Neuronal stem cell (in vitro differentiated cells): ENCODE measurements at regions not wholly inside any gene's neighbourhood (a gene's known extent, or its start where the extent isn't known, plus 50 kb on each side); places are given as distances from the start of the nearest gene placed in this dataset.

ENCODE experiments used
- DNase-seq: peaks from one replicate; pipeline ENCODE4 v3.0.0-alpha.2; 2013; ENCODE audit warnings: low spot score
- H2AFZ ChIP-seq: one replicate; pipeline ENCODE4 v1.6.1; 2013; ENCODE audit warnings: mild to moderate bottlenecking, low read length, inconsistent platforms
- H2AK5ac ChIP-seq: 2 replicates; pipeline ENCODE4 v1.6.1; 2013; ENCODE audit warnings: low read depth, mild to moderate bottlenecking, inconsistent platforms, low read length, moderate library complexity, mixed read lengths
- H2BK120ac ChIP-seq: 2 replicates; pipeline ENCODE4 v1.6.1; 2013; ENCODE audit warnings: low read depth, mild to moderate bottlenecking, inconsistent platforms, low read length, moderate library complexity, mixed read lengths
- H2BK12ac ChIP-seq: one replicate; pipeline ENCODE4 v1.6.1; 2013; ENCODE audit warnings: low read length, inconsistent platforms
- H2BK15ac ChIP-seq: 2 replicates; pipeline ENCODE4 v1.6.1; 2013; ENCODE audit warnings: mild to moderate bottlenecking, low read length, inconsistent platforms, mixed read lengths
- H2BK5ac ChIP-seq: one replicate; pipeline ENCODE4 v1.6.1; 2013; ENCODE audit warnings: inconsistent platforms, mild to moderate bottlenecking, low read length, moderate library complexity
- H3K14ac ChIP-seq: one replicate; pipeline ENCODE4 v1.6.1; 2013; ENCODE audit warnings: low read length, inconsistent platforms
- H3K18ac ChIP-seq: 2 replicates; pipeline ENCODE4 v1.6.1; 2013; ENCODE audit warnings: low read length, inconsistent platforms
- H3K23ac ChIP-seq: 2 replicates; pipeline ENCODE4 v1.6.1; 2013; ENCODE audit warnings: low read depth, mild to moderate bottlenecking, mixed read lengths, low read length, inconsistent platforms; ENCODE audit not compliant: poor library complexity
- H3K27ac ChIP-seq: replicated peaks from 3 replicates; pipeline ENCODE4 v1.5.1; 2013; ENCODE audit warnings: low read length, inconsistent platforms
- H3K27me3 ChIP-seq, 3 experiments: 2 replicates each; pipeline ENCODE4 v1.6.1; 2013; ENCODE audit warnings: low read length in 3 of 3, mild to moderate bottlenecking in 2 of 3, inconsistent platforms in 1 of 3, low read depth in 1 of 3, mixed read lengths in 1 of 3, moderate library complexity in 1 of 3; ENCODE audit not compliant: control insufficient read depth in 3 of 3, insufficient read depth in 3 of 3
- H3K36me3 ChIP-seq, 2 donors: replicated peaks in 1 of 2; 2 replicates each; pipeline ENCODE4 v1.6.1; 2013; ENCODE audit warnings: low read length in 2 of 2; ENCODE audit not compliant: control insufficient read depth in 2 of 2, insufficient read depth in 2 of 2
- H3K4ac ChIP-seq: 2 replicates; pipeline ENCODE4 v1.6.1; 2013; ENCODE audit warnings: inconsistent platforms, mild to moderate bottlenecking, low read length, moderate library complexity
- H3K4me1 ChIP-seq, 2 donors: 1 replicate in 1 of 2; 2 replicates in 1 of 2; pipeline ENCODE4 v1.6.1; 2013; ENCODE audit warnings: low read length in 2 of 2, low read depth in 1 of 2; ENCODE audit not compliant: control insufficient read depth in 2 of 2, insufficient read depth in 1 of 2
- H3K4me2 ChIP-seq: one replicate; pipeline ENCODE4 v1.6.1; 2013; ENCODE audit warnings: mild to moderate bottlenecking, low read length, inconsistent platforms; ENCODE audit not compliant: insufficient read depth, poor library complexity, severe bottlenecking
- H3K4me3 ChIP-seq, 2 donors: 2 replicates each; pipeline ENCODE4 v1.5.1; 2013; ENCODE audit warnings: low read length in 2 of 2, mild to moderate bottlenecking in 2 of 2, inconsistent platforms in 1 of 2, moderate library complexity in 1 of 2
- H3K79me1 ChIP-seq: one replicate; pipeline ENCODE4 v1.6.1; 2013; ENCODE audit warnings: low read depth, mild to moderate bottlenecking, inconsistent platforms, low read length, moderate library complexity
- H3K9ac ChIP-seq: one replicate; pipeline ENCODE4 v1.6.1; 2013; ENCODE audit warnings: mild to moderate bottlenecking, low read depth, low read length, inconsistent platforms; ENCODE audit not compliant: poor library complexity
- H3K9me3 ChIP-seq, 2 donors: replicated peaks in 1 of 2; 2 replicates each; pipeline versions ENCODE3 to v1.6.1; 2013; ENCODE audit warnings: low read length in 2 of 2, mild to moderate bottlenecking in 2 of 2, inconsistent platforms in 1 of 2, low read depth in 1 of 2, mixed read lengths in 1 of 2, moderate library complexity in 1 of 2; ENCODE audit not compliant: control insufficient read depth in 2 of 2, insufficient read depth in 1 of 2
- H4K8ac ChIP-seq: one replicate; pipeline ENCODE4 v1.6.1; 2013; ENCODE audit warnings: low read depth, mild to moderate bottlenecking, inconsistent platforms, low read length, moderate library complexity
- H4K91ac ChIP-seq: one replicate; pipeline ENCODE4 v1.6.1; 2013; ENCODE audit warnings: low read length, low read depth, mild to moderate bottlenecking, inconsistent platforms; ENCODE audit not compliant: poor library complexity
- whole genome bisulfite sequencing, 2 donors: extraction: QIAGEN DNeasy Blood & Tissue Kit; methylation state at CpG; one replicate each; pipeline ENCODE4 v1.1.7; 2013; ENCODE audit warnings: missing lambda C conversion rate in 2 of 2, mixed read lengths in 1 of 2; ENCODE audit not compliant: insufficient read length in 2 of 2, insufficient replicate concordance in 1 of 2; ENCODE audit errors: extremely low coverage in 2 of 2; 5-methylcytosine and 5-hydroxymethylcytosine counted together

- Histone ChIP-seq H2BK120ac (no peak overlapping the region), H4K8ac (no peak overlapping the region), H3K23ac (no peak overlapping the region), H3K18ac (no peak overlapping the region), H3K36me3 (no peaks in the 10 kb centered on the region), H2AFZ (no peak overlapping the region), H3K79me1 (no peaks in the 10 kb centered on the region), H3K27me3 (no peaks in the 10 kb centered on the region), H3K14ac (no peak overlapping the region), H3K4ac (no peak overlapping the region), H3K4me1 (no peaks in the 10 kb centered on the region), H4K91ac (no peak overlapping the region), H3K9me3 (no peaks in the 10 kb centered on the region), H3K9ac (no peak overlapping the region), H3K4me3 (no peak overlapping the region), H3K4me2 (no peak overlapping the region), H3K27ac (no peak overlapping the region), H2BK15ac (no peak overlapping the region), H2BK5ac (no peak overlapping the region), H2AK5ac (no peak overlapping the region), H2BK12ac (no peak overlapping the region)
- WGBS, 2 donors: no CpG with 5 or more reads among the region's 7 CpGs
- no peak for DNase-seq
These were observed 475.3 kb upstream of the AUTS2 start for GRCh38 chr7:69122953-69123352.

DNA sequence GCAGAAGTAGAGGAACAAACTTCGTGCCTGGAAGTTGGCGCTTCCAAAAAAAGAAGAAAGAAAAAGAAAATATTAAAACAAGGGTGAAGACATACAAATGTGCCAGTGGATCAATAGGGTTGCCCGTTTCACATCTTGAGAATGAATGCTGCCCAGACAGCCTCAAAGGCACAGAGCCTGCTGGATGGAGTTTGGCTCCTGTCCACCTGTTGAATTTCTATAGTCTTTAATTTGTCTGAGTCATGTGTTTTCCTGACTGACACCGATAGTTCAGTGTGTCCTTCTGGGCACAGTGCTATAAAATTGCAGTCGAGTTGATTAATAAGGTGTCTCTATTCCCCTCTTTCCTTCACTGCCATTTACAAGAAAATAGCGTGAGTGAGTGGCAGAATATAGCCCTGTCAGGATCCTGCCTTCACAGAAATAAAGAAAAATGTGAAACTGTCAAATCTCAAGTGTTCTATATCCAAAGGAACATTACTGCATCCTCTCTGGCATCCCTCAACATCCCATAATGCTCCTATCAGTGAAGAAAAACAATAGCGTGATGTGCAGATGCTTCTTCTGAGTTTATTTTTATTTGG, 471.3 kb upstream of the AUTS2 start:
- Histone ChIP-seq H2BK120ac (no peak overlapping the region), H3K4ac (no peak overlapping the region), H4K8ac (no peak overlapping the region), H3K9ac (no peak overlapping the region), H3K27ac (no peak overlapping the region), H2BK5ac (no peak overlapping the region), H3K23ac (no peak overlapping the region), H3K36me3 (no peaks in the 10 kb centered on the region), H2AK5ac (no peak overlapping the region), H3K9me3 (no peaks in the 10 kb centered on the region), H3K18ac (no peak overlapping the region), H3K79me1 (no peaks in the 10 kb centered on the region), H3K27me3 (no peaks in the 10 kb centered on the region), H2BK15ac (no peak overlapping the region), H4K91ac (no peak overlapping the region), H3K4me2 (no peak overlapping the region), H2BK12ac (no peak overlapping the region), H3K14ac (no peak overlapping the region), H3K4me1 (peaks cover 0 to 3% of the 10 kb centered on the region in 2 donors), H3K4me3 (no peak overlapping the region), H2AFZ (no peak overlapping the region)
- DNase-seq: no peak
- WGBS, 2 donors: no CpG with 5 or more reads among the region's 7 CpGs

- H3K18ac ChIP-seq: no peak overlapping the region
- no peak overlapping the region for H3K9ac ChIP-seq
- H3K27me3 ChIP-seq: no peaks in the 10 kb centered on the region
- no peak for DNase-seq
- no peak overlapping the region for H2BK12ac ChIP-seq
- H3K4me3 ChIP-seq: no peak overlapping the region
- no peaks in the 10 kb centered on the region for H3K9me3 ChIP-seq
- no peak overlapping the region for H3K4ac ChIP-seq
- no peak overlapping the region for H3K27ac ChIP-seq
- H3K36me3 ChIP-seq: no peaks in the 10 kb centered on the region
- H3K14ac ChIP-seq: no peak overlapping the region
- H3K4me2 ChIP-seq: no peak overlapping the region
- peaks cover 0 to 3% of the 10 kb centered on the region in 2 donors for H3K4me1 ChIP-seq
- H2BK120ac ChIP-seq: no peak overlapping the region
- no peak overlapping the region for H3K23ac ChIP-seq
- no peak overlapping the region for H2BK15ac ChIP-seq
- no peak overlapping the region for H2AK5ac ChIP-seq
- no peak overlapping the region for H2BK5ac ChIP-seq
- no peak overlapping the region for H4K8ac ChIP-seq
- WGBS, 2 donors: no CpG with 5 or more reads among the region's 4 CpGs
- H3K79me1 ChIP-seq: no peaks in the 10 kb centered on the region
- H4K91ac ChIP-seq: no peak overlapping the region
- no peak overlapping the region for H2AFZ ChIP-seq
These were observed 468.8 kb upstream of the AUTS2 start for GRCh38 chr7:69129524-69129923.

- H3K4ac ChIP-seq: no peak overlapping the region
- no peak overlapping the region for H2BK15ac ChIP-seq
- no peaks in the 10 kb centered on the region for H3K27me3 ChIP-seq
- no peak overlapping the region for H4K8ac ChIP-seq
- no peak overlapping the region for H2AFZ ChIP-seq
- H4K91ac ChIP-seq: no peak overlapping the region
- H3K9me3 ChIP-seq: no peaks in the 10 kb centered on the region
- no peaks in the 10 kb centered on the region for H3K79me1 ChIP-seq
- H2BK12ac ChIP-seq: no peak overlapping the region
- no peak for DNase-seq
- no CpG with 5 or more reads among the region's 7 CpGs for WGBS, 2 donors
- H3K27ac ChIP-seq: no peak overlapping the region
- no peak overlapping the region for H3K23ac ChIP-seq
- no peaks in the 10 kb centered on the region for H3K36me3 ChIP-seq
- peaks cover 0 to 3% of the 10 kb centered on the region in 2 donors for H3K4me1 ChIP-seq
- no peak overlapping the region for H3K18ac ChIP-seq
- no peak overlapping the region for H2AK5ac ChIP-seq
- no peak overlapping the region for H3K4me2 ChIP-seq
- no peak overlapping the region for H2BK120ac ChIP-seq
- no peak overlapping the region for H2BK5ac ChIP-seq
- H3K14ac ChIP-seq: no peak overlapping the region
- H3K9ac ChIP-seq: no peak overlapping the region
- H3K4me3 ChIP-seq: no peak overlapping the region
These were observed 468.3 kb upstream of the AUTS2 start for GRCh38 chr7:69129951-69130350.
